HCT116 (cell line): ENCODE measurements at regions not wholly inside any gene's neighbourhood (a gene's known extent, or its start where the extent isn't known, plus 50 kb on each side); places are given as distances from the start of the nearest gene placed in this dataset.

Experiments used
- ATF3 ChIP-seq: IDR thresholded peaks from 2 replicates; pipeline ENCODE4 v1.6.1; 2012
- CTCF ChIP-seq, 3 experiments: fragments of 200-600 bp in 1 of 3; sonication (generic) in 1 of 3; IDR thresholded peaks in 2 of 3; conservative IDR thresholded peaks in 1 of 3; 2 replicates each; pipeline ENCODE4 v1.5.1; 2012 to 2017; ENCODE audit warnings: low read depth in 2 of 3, low read length in 2 of 3, antibody characterized with exemption in 1 of 3, borderline replicate concordance in 1 of 3, control low read depth in 1 of 3, mild to moderate bottlenecking in 1 of 3, mixed read lengths in 1 of 3, mixed run types in 1 of 3, moderate library complexity in 1 of 3; ENCODE audit not compliant: insufficient read depth in 1 of 3
- EZH2 ChIP-seq: fragments of 200-600 bp; sonication (generic); IDR thresholded peaks from 2 replicates; pipeline ENCODE4 v1.6.1; 2017; ENCODE audit warnings: antibody characterized with exemption, mixed run types
- MAX ChIP-seq: IDR thresholded peaks from 2 replicates; pipeline ENCODE4 v1.6.1; 2012
- POLR2A ChIP-seq: IDR thresholded peaks from 2 replicates; pipeline ENCODE4 v1.7.0; 2011; ENCODE audit warnings: borderline replicate concordance; ENCODE audit not compliant: insufficient read depth, insufficient read length; ENCODE audit errors: extremely low read depth
- POLR2AphosphoS5 ChIP-seq: IDR thresholded peaks from 2 replicates; pipeline ENCODE4 v1.6.1; 2011; ENCODE audit warnings: mild to moderate bottlenecking, low read depth, low read length, moderate library complexity
- SP1 ChIP-seq: IDR thresholded peaks from 2 replicates; pipeline ENCODE4 v1.6.1; 2012; ENCODE audit warnings: low read depth

GRCh38 chr16:76190057-76190456 lies 87.1 kb upstream of the CNTNAP4 start:
- TF ChIP-seq ATF3 (no peak), POLR2AphosphoS5 (no peak), EZH2 (no peak), CTCF (IDR thresholded peaks at IDR 0.05 in 2 of 3, conservative IDR thresholded peaks at IDR 0.05 in 1 of 3; ENCODE audit: borderline replicate concordance in 1 of 3, insufficient read depth in 1 of 3, low read depth in 2 of 3, low read length in 2 of 3) (no peak), SP1 (no peak), MAX (no peak), POLR2A (no peak)
